Spleen (tissue), 7 donors: ENCODE measurements at regions not wholly inside any gene's neighbourhood (a gene's known extent, or its start where the extent isn't known, plus 50 kb on each side); places are given as distances from the start of the nearest gene placed in this dataset.

Experiments
- CTCF ChIP-seq, 11 experiments: fragments of 200-600 bp in 7 of 11; fragments of 450-650 bp in 4 of 11; sonication (generic) in 4 of 11; IDR thresholded peaks in 8 of 11; conservative IDR thresholded peaks in 3 of 11; 1 replicate in 7 of 11; 2 replicates in 4 of 11; pipeline versions ENCODE4 v1.4.0 to v1.8.0; 2016 to 2021; ENCODE audit warnings: antibody characterized with exemption in 11 of 11, inconsistent platforms in 4 of 11, mild to moderate bottlenecking in 1 of 11
- POLR2A ChIP-seq, 3 donors: fragments of 450-650 bp; IDR thresholded peaks; one replicate each; pipeline ENCODE4 v1.5.1; 2017; ENCODE audit warnings: antibody characterized with exemption in 3 of 3, mild to moderate bottlenecking in 1 of 3
- donor health status: DM: no; HTN: no; CAD: no; lungs with moderate emphysema.
- donor health status: DM: no; HTN: no; CAD: no.
- donor health status: DM: no; HTN: no; CAD: no.

GRCh38 chr20:24100370-24101011 is 111.9 kb upstream of the GGTLC1 start:
- TF ChIP-seq CTCF (IDR thresholded peaks at IDR 0.05 in 8 of 11, conservative IDR thresholded peaks at IDR 0.05 in 3 of 11) (peak; percentile 31 to 77 (median 58)), POLR2A (IDR thresholded peaks at IDR 0.05) (no peak)
